Common myeloid progenitor, CD34-positive (primary cell): ENCODE measurements at regions not wholly inside any gene's neighbourhood (a gene's known extent, or its start where the extent isn't known, plus 50 kb on each side); places are given as distances from the start of the nearest gene placed in this dataset.

ENCODE experiments used
- CTCF ChIA-PET: fragments of 350-600 bp; sonication (Branson Sonifier 250); formaldehyde crosslinking; loops from one replicate; lab custom pipeline; 2021; ENCODE audit warnings: antibody characterized with exemption; lab: Charles Lee
- POLR2A ChIA-PET: fragments of 350-600 bp; sonication (Branson Sonifier 250); formaldehyde crosslinking; loops from one replicate; lab custom pipeline; 2021; ENCODE audit warnings: antibody characterized with exemption; lab: Charles Lee
- DNase-seq, 3 donors: peaks; one replicate each; pipeline versions ENCODE4 v3.0.0 to v3.0.0-alpha.2; 2013
- H3K27ac ChIP-seq, 2 experiments: 1 replicate in 1 of 2; 2 replicates in 1 of 2; pipeline ENCODE4 v1.7.0; 2013; ENCODE audit warnings: inconsistent platforms in 2 of 2, low read length in 2 of 2, mild to moderate bottlenecking in 2 of 2, low read depth in 1 of 2, moderate library complexity in 1 of 2; ENCODE audit not compliant: severe bottlenecking in 2 of 2, insufficient read depth in 1 of 2, poor library complexity in 1 of 2
- H3K27me3 ChIP-seq, 5 experiments: replicated peaks in 2 of 5; 1 replicate in 3 of 5; 2 replicates in 2 of 5; pipeline versions ENCODE4 v1.6.1 to v1.7.0; 2013; ENCODE audit warnings: low read length in 4 of 5, mild to moderate bottlenecking in 2 of 5, moderate library complexity in 2 of 5, inconsistent platforms in 1 of 5; ENCODE audit not compliant: insufficient read depth in 5 of 5, control insufficient read depth in 4 of 5
- H3K36me3 ChIP-seq, 4 experiments: 1 replicate in 2 of 4; 2 replicates in 2 of 4; pipeline versions ENCODE4 v1.6.1 to v1.7.0; 2013; ENCODE audit warnings: low read length in 3 of 4, control low read depth in 1 of 4, mild to moderate bottlenecking in 1 of 4; ENCODE audit not compliant: control insufficient read depth in 4 of 4, insufficient read depth in 4 of 4
- H3K4me1 ChIP-seq, 4 experiments: 1 replicate in 3 of 4; 2 replicates in 1 of 4; pipeline versions ENCODE4 v1.6.1 to v1.7.1; 2013; ENCODE audit warnings: low read length in 3 of 4, mild to moderate bottlenecking in 3 of 4, control low read depth in 1 of 4, inconsistent platforms in 1 of 4, moderate library complexity in 1 of 4; ENCODE audit not compliant: control insufficient read depth in 4 of 4, insufficient read depth in 4 of 4; ENCODE audit errors: control extremely low read depth in 1 of 4
- H3K4me3 ChIP-seq, 7 experiments: 1 replicate in 4 of 7; 2 replicates in 3 of 7; pipeline versions ENCODE4 v1.5.1 to v1.7.0; 2013; ENCODE audit warnings: mild to moderate bottlenecking in 7 of 7, low read length in 6 of 7, moderate library complexity in 6 of 7, inconsistent platforms in 2 of 7, low read depth in 2 of 7, control low read depth in 1 of 7; ENCODE audit not compliant: insufficient read depth in 4 of 7, control insufficient read depth in 1 of 7; ENCODE audit errors: extremely low read depth in 1 of 7
- H3K9me3 ChIP-seq, 5 experiments: 1 replicate in 4 of 5; 2 replicates in 1 of 5; pipeline versions ENCODE4 v1.6.1 to v1.7.1; 2013; ENCODE audit warnings: low read length in 4 of 5, mild to moderate bottlenecking in 2 of 5, inconsistent platforms in 1 of 5, low read depth in 1 of 5, moderate library complexity in 1 of 5; ENCODE audit not compliant: control insufficient read depth in 4 of 5, insufficient read depth in 2 of 5; ENCODE audit errors: control extremely low read depth in 1 of 5
- WGBS: methylation state at CpG from one replicate; pipeline ENCODE4 v1.1.5; 2013; ENCODE audit not compliant: insufficient coverage; 5-methylcytosine and 5-hydroxymethylcytosine counted together

DNA sequence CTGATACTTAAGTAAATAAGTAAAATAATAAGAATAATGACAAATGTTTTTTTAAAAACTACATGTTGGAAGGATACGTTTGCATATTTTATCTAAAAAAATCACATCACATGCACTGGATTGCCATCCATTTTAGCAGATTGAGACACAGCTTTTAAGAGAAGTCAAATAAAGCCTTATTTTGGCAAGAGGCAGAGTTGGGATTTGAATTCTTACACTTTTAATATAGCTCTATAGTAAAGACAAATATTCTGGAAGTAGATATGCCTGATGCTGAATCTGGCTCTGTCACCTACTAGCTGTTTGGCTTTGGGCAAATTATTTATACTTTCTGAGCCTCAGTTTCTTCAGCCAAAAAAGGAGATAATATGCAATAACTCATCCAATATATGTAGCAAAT is 386.4 kb downstream of the ETV1 start:
- Histone ChIP-seq H3K27ac (no peak overlapping the region), H3K27me3 (no peaks in the 10 kb centered on the region), H3K9me3 (peaks cover 0 to 3% (median 0%) of the 10 kb centered on the region in 5 experiments), H3K4me1 (no peaks in the 10 kb centered on the region), H3K4me3 (no peak overlapping the region), H3K36me3 (no peaks in the 10 kb centered on the region)
- no CpG with 5 or more reads among the region's 1 CpG for WGBS
- ChIA-PET CTCF (no interaction called here), POLR2A (no interaction called here)
- DNase-seq: no peak

DNA sequence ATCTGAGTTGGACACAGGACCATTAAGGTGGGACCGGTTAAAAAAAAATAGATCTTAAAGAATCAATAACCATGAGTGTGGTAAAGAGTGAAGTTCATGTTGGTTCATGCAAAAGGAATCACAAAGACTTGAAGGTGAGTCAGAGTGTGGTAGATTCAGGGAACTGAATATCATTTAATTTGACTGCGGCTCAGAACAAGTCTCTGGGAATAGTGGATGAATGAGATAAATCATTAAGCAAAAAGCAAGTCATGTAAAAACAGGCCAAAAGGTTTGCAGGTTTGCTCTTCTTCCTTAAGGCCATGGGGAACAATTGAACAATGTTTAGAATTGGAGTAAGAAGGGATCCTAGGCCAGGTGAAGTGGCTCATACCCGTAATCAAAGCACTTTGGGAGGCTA is 385.8 kb downstream of the ETV1 start:
- Histone ChIP-seq H3K4me3 (no peak overlapping the region), H3K27me3 (no peaks in the 10 kb centered on the region), H3K4me1 (no peaks in the 10 kb centered on the region), H3K36me3 (no peaks in the 10 kb centered on the region), H3K9me3 (peaks cover 0 to 3% (median 0%) of the 10 kb centered on the region in 5 experiments), H3K27ac (no peak overlapping the region)
- ChIA-PET CTCF (no interaction called here), POLR2A (no interaction called here)
- no peak for DNase-seq
- WGBS: 100% methylated on average over 2 of the region's 3 CpGs

DNA sequence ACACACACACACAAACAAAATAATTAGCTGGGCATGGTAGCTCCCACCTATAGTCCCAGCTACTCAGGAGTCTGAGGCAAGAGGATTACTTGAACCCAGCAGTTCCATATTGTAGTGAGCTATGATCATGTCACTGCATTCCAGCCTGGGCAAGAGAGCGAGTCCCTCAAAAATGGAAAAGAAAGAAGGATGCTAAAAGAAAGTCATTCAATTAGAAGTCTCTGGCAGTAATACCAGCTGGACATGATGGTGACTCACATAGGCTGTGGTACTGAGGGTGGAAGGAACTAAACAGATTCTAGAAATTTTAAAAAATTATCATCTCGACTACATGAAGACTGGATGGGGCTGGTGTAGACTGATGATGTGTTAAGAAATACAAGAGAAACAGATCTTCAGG is 385.3 kb downstream of the ETV1 start:
- Histone ChIP-seq H3K36me3 (no peaks in the 10 kb centered on the region), H3K27me3 (no peaks in the 10 kb centered on the region), H3K4me3 (no peak overlapping the region), H3K27ac (no peak overlapping the region), H3K4me1 (no peaks in the 10 kb centered on the region), H3K9me3 (peaks cover 0 to 3% (median 0%) of the 10 kb centered on the region in 5 experiments)
- CTCF ChIA-PET: no interaction called here
- 100% methylated on average over 2 of the region's 2 CpGs for WGBS
- POLR2A ChIA-PET: no interaction called here
- DNase-seq: no peak

GRCh38 chr7:13610372-13610771 is 379.1 kb downstream of the ETV1 start:
- H3K9me3 ChIP-seq: peaks cover 0 to 3% (median 0%) of the 10 kb centered on the region in 5 experiments
- no peaks in the 10 kb centered on the region for H3K36me3 ChIP-seq
- no peak overlapping the region for H3K27ac ChIP-seq
- ChIA-PET CTCF (no interaction called here), POLR2A (no interaction called here)
- no peaks in the 10 kb centered on the region for H3K4me1 ChIP-seq
- H3K27me3 ChIP-seq: no peaks in the 10 kb centered on the region
- no peak overlapping the region for H3K4me3 ChIP-seq
- no peak for DNase-seq

DNA sequence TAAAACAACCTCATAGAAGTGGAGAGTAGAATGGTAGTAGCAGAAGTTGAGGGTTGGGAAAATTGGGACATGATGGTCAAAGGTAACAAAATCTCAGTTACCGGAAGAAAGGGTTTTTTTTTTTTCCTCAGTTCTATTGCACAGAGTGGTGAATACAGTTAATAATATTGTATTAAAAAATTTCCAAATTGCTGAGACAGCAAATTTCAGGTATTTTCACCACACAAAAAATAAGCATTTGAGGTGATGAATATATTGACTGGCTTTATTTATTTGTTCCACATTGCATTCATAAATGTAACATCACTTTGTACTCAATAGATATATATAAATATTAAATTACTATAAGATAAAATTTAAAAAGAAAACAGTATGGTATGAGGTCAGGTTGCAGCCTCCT is 373.8 kb downstream of the ETV1 start:
- H3K27ac ChIP-seq: no peak overlapping the region
- no peaks in the 10 kb centered on the region for H3K4me1 ChIP-seq
- no peaks in the 10 kb centered on the region for H3K27me3 ChIP-seq
- no peaks in the 10 kb centered on the region for H3K9me3 ChIP-seq
- no peak for DNase-seq
- no CpG with 5 or more reads among the region's 1 CpG for WGBS
- CTCF ChIA-PET: interaction anchor here (0.7 kb wide), 1 partner anchor 30 kb away, joined by 3 read pairs; no protein-coding TSS in a partner anchor
- no peaks in the 10 kb centered on the region for H3K36me3 ChIP-seq
- H3K4me3 ChIP-seq: no peak overlapping the region
- POLR2A ChIA-PET: no interaction called here

- ChIA-PET POLR2A (no interaction called here), CTCF (no interaction called here)
- H3K9me3 ChIP-seq: no peaks in the 10 kb centered on the region
- WGBS: 100% methylated on average over 1 of the region's 2 CpGs
- no peak for DNase-seq
- H3K36me3 ChIP-seq: no peaks in the 10 kb centered on the region
- H3K27me3 ChIP-seq: no peaks in the 10 kb centered on the region
- no peak overlapping the region for H3K4me3 ChIP-seq
- no peak overlapping the region for H3K27ac ChIP-seq
- H3K4me1 ChIP-seq: no peaks in the 10 kb centered on the region
Observed at GRCh38 chr7:13627455-13627854, 362.0 kb downstream of the ETV1 start.

DNA sequence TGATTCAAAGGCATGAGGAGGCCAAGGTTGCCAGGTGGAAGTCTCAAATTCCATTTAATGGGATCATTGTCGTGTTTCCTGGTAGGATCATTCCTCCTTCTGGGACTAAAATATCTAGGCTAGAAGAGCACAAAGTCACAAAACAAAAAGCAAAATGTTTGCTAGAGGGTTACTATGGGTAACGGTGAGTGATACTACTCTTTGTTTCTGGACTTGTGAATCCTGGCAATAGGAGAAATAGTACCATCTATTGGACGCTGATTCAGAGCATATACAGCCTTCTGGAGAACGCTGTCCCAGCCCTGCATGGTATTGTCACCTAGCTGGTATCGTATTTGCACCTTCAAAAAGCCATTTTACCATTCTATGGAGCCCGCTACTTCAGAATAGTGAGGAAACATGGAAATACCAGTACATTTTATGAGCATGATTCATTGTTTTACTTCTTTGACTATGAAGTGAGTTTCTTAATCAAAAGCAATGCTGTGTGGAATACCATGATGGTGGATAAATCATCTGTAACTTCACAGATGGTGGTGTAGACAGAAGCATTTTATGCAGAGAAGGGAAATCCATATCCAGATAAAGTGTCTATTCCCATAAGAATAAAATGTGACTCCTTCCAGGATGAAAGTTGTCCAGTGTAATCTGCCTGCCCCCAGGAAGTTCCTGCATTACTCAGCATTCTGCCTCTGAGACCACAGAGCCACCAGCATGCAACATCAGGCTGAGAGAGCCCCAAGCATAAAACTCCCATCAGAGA is 361.0 kb downstream of the ETV1 start:
- H3K4me1 ChIP-seq: no peaks in the 10 kb centered on the region
- CTCF ChIA-PET: no interaction called here
- H3K36me3 ChIP-seq: no peaks in the 10 kb centered on the region
- no peaks in the 10 kb centered on the region for H3K27me3 ChIP-seq
- no peak for DNase-seq
- H3K9me3 ChIP-seq: no peaks in the 10 kb centered on the region
- no peak overlapping the region for H3K4me3 ChIP-seq
- WGBS: 95% methylated on average over 6 of the region's 6 CpGs
- no peak overlapping the region for H3K27ac ChIP-seq
- POLR2A ChIA-PET: no interaction called here
